ENCODE measurements at regions not wholly inside any gene's neighbourhood (a gene's known extent, or its start where the extent isn't known, plus 50 kb on each side); places are given as distances from the start of the nearest gene placed in this dataset.

DNA sequence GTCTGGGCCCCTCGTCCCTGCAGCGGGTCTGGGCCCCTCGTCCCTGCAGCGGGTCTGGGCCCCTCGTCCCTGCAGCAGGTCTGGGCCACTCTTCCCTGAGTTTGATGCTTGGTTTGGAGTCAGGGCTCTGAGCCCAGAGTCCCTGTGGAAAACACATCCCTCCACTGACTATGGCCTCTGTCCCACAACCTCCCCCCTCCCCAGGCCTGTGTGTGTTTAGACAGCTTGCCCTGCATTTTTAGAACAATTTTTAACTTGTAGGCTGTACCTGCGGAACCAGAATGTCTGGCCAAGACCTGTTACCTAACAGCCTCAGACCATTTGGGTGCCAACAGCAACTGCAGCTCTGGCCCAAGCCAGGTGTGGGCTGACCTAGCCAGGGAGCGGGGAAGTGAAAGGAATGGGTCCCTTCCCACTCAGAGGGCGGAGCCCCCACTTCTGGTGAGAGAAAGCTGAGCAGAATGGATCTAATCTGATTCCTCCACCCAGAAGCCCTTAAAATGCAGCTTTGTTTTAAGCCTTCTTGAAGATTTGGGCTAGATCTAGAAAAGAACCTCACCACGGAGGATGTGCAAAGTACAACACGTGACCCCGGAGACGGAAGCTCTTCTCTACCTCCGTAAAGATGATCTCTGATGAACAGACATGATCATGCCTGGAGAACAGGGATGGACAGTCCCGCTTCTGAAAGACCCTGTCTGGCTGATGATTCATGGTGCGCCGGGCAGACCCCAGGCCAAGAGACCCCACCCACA, 60.5 kb upstream of the TFRC start (continued):
- TF ChIP-seq CEBPG (CRISPR knock-in tag; IDR thresholded peaks at IDR 0.05) (0 out of 2 replicates have a peak, but pooled peaks have one; percentile 5), CEBPG (tag; conservative IDR thresholded peaks at IDR 0.05 in 1 of 2, IDR thresholded peaks at IDR 0.05 in 1 of 2) (no peak), HCFC1 (IDR thresholded peaks at IDR 0.05; ENCODE audit: low read depth, low read length) (no peak), FOXP1 (CRISPR knock-in tag; IDR thresholded peaks at IDR 0.05) (peak; percentile 56; the same call in 1 of the 2 replicates), SRSF3 (IDR thresholded peaks at IDR 0.05; ENCODE audit: insufficient read depth, low read length) (no peak), POLR2G (IDR thresholded peaks at IDR 0.05; ENCODE audit: low read depth, low read length) (peak; percentile 62; the same call in 1 of the 2 replicates), HNRNPL (IDR thresholded peaks at IDR 0.05; ENCODE audit: low read depth, low read length) (no peak), BRD4 (IDR thresholded peaks at IDR 0.05) (no peak)
- TF ChIP-seq, protein P1, sequence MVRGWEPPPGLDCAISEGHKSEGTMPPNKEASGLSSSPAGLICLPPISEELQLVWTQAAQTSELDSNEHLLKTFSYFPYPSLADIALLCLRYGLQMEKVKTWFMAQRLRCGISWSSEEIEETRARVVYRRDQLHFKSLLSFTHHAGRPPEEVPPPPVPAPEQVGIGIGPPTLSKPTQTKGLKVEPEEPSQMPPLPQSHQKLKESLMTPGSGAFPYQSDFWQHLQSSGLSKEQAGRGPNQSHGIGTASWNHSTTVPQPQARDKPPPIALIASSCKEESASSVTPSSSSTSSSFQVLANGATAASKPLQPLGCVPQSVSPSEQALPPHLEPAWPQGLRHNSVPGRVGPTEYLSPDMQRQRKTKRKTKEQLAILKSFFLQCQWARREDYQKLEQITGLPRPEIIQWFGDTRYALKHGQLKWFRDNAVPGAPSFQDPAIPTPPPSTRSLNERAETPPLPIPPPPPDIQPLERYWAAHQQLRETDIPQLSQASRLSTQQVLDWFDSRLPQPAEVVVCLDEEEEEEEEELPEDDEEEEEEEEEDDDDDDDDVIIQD (CRISPR knock-in tag; IDR thresholded peaks at IDR 0.05), result peak; percentile 73; the same call in 1 of the 2 replicates
- TF ChIP-seq, protein P2, sequence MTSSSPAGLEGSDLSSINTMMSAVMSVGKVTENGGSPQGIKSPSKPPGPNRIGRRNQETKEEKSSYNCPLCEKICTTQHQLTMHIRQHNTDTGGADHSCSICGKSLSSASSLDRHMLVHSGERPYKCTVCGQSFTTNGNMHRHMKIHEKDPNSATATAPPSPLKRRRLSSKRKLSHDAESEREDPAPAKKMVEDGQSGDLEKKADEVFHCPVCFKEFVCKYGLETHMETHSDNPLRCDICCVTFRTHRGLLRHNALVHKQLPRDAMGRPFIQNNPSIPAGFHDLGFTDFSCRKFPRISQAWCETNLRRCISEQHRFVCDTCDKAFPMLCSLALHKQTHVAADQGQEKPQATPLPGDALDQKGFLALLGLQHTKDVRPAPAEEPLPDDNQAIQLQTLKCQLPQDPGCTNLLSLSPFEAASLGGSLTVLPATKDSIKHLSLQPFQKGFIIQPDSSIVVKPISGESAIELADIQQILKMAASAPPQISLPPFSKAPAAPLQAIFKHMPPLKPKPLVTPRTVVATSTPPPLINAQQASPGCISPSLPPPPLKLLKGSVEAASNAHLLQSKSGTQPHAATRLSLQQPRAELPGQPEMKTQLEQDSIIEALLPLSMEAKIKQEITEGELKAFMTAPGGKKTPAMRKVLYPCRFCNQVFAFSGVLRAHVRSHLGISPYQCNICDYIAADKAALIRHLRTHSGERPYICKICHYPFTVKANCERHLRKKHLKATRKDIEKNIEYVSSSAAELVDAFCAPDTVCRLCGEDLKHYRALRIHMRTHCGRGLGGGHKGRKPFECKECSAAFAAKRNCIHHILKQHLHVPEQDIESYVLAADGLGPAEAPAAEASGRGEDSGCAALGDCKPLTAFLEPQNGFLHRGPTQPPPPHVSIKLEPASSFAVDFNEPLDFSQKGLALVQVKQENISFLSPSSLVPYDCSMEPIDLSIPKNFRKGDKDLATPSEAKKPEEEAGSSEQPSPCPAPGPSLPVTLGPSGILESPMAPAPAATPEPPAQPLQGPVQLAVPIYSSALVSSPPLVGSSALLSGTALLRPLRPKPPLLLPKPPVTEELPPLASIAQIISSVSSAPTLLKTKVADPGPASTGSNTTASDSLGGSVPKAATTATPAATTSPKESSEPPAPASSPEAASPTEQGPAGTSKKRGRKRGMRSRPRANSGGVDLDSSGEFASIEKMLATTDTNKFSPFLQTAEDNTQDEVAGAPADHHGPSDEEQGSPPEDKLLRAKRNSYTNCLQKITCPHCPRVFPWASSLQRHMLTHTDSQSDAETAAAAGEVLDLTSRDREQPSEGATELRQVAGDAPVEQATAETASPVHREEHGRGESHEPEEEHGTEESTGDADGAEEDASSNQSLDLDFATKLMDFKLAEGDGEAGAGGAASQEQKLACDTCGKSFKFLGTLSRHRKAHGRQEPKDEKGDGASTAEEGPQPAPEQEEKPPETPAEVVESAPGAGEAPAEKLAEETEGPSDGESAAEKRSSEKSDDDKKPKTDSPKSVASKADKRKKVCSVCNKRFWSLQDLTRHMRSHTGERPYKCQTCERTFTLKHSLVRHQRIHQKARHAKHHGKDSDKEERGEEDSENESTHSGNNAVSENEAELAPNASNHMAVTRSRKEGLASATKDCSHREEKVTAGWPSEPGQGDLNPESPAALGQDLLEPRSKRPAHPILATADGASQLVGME (CRISPR knock-in tag; IDR thresholded peaks at IDR 0.05), result 0 out of 2 replicates have a peak, but pooled peaks have one; percentile 11
- TF ChIP-seq, protein P3, sequence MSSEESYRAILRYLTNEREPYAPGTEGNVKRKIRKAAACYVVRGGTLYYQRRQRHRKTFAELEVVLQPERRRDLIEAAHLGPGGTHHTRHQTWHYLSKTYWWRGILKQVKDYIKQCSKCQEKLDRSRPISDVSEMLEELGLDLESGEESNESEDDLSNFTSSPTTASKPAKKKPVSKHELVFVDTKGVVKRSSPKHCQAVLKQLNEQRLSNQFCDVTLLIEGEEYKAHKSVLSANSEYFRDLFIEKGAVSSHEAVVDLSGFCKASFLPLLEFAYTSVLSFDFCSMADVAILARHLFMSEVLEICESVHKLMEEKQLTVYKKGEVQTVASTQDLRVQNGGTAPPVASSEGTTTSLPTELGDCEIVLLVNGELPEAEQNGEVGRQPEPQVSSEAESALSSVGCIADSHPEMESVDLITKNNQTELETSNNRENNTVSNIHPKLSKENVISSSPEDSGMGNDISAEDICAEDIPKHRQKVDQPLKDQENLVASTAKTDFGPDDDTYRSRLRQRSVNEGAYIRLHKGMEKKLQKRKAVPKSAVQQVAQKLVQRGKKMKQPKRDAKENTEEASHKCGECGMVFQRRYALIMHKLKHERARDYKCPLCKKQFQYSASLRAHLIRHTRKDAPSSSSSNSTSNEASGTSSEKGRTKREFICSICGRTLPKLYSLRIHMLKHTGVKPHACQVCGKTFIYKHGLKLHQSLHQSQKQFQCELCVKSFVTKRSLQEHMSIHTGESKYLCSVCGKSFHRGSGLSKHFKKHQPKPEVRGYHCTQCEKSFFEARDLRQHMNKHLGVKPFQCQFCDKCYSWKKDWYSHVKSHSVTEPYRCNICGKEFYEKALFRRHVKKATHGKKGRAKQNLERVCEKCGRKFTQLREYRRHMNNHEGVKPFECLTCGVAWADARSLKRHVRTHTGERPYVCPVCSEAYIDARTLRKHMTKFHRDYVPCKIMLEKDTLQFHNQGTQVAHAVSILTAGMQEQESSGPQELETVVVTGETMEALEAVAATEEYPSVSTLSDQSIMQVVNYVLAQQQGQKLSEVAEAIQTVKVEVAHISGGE (CRISPR knock-in tag; IDR thresholded peaks at IDR 0.05), result no peak

Measured in K562 (cell line).